HG03175 (cell line): ENCODE measurements at regions not wholly inside any gene's neighbourhood (a gene's known extent, or its start where the extent isn't known, plus 50 kb on each side); places are given as distances from the start of the nearest gene placed in this dataset.
A peak's percentile ranks its signal among the peaks of the same experiment; 100 is the strongest.

Experiments used
- ATAC-seq: cut with Tn5 transposase; IDR thresholded peaks from one replicate; pipeline ENCODE4 v1.9.1; 2021; ENCODE audit warnings: mild to moderate bottlenecking, moderate library complexity; ENCODE audit not compliant: unreplicated experiment

DNA sequence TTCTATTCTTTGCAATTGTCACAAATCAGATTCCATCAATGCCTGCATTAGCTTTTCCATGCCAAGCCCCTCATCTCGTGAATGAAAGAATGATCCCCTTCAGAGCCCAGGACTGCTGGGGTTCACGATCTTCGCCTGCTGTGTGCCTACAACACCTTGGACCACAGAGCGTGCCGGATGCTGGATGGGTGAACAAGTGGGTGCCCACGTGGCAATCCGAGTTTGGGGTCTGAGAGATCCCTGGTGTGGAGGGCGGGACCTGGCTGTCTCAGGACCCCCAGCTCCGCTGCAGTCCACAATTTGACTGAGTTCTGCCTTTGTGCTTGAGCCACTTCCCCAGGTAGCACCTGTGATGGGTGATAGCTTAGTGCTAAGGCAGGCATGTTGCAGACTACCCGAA is 317.0 kb downstream of the GALR1 start:
- ATAC-seq: no peak

DNA sequence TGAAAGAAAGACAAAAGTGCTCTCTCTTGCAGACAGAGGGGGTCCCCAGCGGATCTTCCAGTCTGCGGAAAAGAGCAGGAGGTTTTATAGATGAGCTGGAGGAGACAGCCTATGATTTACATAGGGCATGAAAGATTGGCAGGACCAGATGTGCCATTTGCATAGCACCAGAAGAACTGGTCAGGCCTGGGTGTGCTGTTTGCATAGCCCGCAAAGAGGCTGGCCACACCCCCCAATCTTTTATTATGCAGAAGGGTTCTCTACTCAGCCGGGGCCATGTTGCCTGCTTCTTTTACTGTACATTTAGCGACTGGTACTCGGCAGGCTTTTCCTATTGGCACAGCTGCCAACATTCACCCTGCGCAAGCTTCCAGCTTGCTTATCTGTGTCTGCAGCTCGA is 317.6 kb downstream of the GALR1 start:
- no peak for ATAC-seq

DNA sequence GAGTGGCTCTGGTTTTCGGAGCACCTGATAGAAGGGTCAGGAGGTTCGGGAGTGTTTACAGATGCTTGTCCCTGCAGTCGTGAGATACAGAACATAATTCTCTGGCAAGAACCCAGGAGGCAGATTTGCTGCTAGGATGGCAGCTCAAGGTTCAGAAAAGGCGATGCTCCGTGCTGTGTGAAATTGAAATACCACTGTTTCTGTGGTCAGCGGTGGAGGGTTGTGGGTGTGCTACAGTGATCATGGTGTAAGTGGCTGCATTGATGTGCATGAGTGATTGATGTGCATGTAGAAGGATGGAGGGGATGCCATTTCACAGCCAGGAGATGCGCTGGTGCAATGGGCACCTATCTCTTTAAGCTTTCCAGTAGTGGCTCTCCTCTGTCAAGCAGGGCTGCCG is 322.1 kb downstream of the GALR1 start:
- ATAC-seq: no peak

DNA sequence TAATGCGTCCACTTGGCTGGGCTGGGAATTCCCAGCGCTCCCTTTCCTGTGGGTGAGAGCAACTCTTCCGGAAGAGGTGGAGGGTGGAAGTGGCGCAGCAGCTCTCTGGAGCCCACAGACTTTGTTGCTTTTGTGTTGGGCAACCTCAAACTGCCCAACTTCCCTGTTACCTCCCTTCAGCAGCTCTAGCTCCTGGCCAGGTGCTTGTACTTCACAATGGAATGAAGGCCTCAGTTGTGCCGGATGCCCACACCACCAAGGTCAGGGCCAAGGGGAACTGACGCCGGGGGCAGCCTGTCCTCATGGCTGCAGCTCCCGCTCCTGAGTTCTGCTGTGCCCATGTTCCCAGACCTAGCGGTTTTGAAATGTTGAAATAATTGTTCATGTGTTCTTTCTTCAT is 322.9 kb downstream of the GALR1 start:
- ATAC-seq: no peak

DNA sequence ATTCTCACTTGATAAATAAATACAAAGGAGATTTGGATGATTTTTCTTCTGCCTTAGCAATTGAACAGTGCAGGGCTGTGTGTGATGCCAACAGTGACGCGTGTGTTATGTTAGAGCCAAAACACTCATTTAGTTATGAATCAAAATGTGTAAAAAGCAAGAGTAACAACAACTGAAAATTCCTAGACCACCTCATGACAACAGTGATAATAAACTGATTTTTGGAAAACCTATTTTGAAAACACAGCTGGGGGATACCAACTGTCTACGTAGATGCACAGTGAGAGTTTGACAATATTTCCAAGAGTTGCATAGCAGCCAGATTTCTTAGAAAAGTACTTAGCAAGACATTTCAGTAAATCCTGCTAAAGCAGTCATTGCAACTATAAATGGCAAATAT is 323.9 kb downstream of the GALR1 start:
- ATAC-seq: no peak

DNA sequence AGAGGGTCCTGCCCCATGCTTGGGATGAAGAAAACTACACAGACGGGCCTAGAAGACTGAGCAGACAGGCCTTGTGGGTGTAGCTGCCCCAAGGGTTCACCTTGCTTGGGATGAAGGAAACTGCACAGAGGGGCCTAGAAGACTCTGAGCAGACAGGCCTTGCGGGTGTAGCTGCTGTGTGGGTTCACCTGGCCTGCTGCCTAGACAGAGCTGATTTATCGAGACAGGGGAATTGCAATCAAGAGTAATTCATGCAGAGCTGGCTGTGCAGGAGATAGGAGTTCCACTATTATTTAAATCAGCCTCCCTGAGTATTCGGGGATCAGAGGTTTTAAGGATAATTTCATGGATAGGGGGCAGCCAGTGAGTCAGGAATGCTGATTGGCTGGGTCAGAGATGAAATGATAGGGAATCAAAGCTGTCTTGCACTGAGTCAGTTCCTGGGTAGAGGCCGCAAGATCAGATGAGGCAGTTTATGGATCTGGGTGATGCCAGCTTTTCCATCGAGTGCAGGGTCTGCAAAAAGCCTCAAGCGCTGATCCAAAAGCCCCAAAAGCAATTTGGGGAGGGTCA is 341.4 kb downstream of the GALR1 start:
- no peak for ATAC-seq

DNA sequence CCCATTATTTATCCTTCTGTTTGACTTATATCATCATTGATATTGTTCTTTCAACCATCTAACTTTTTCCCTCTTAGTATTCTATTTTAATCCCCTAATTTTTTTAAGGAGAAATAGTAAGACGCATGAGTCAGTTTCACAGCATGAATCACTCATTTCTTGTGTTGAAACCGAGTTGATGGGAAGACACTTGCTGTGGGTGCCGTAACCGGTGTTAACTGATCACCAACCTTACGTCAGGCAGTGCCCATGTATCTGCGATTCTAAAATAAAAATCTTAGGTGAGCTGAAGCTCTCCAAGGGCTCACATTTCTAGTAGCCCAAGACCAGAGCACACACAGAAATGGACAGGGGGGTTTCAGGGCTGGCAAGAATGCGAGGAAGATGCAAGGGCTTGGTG is 348.1 kb downstream of the GALR1 start:
- ATAC-seq: no peak

DNA sequence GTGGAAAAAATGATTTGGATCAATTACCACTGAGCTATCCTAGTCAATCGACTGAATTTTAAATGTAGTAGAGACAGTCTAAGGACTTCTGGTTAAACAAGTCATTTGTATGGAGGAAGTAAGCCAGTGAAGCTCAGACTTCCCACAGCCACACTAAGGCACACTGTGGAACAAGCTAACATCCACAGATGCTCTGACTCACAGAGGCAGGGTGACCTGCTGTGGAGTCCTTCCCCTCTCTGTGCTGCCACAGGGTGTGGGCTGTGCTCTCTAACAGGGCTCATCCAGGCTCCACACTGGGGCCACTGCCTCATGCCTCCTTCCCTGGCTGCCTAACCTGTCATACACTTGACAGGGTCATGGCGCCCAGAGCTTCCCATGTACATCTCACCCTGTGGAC is 351.0 kb downstream of the GALR1 start:
- no peak for ATAC-seq

DNA sequence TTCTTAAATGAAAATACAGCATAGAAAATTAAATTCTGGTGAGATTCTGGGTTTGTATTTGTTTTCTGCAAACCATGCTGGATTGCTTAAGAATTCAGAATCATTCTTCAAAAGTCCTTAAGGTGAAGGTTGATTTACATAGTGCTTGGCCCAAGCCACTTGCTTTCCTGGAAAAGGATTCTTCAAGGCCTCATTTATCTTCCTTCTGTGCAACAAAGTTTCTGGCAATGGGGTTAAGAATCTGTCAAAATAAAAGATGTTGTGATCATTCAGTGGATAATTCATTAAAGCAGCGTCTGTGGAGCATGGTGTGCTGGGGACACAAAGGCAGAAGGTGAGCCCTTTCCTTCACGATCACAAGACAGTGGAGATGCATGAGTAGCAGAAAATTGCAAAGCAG is 351.9 kb downstream of the GALR1 start:
- ATAC-seq: no peak

DNA sequence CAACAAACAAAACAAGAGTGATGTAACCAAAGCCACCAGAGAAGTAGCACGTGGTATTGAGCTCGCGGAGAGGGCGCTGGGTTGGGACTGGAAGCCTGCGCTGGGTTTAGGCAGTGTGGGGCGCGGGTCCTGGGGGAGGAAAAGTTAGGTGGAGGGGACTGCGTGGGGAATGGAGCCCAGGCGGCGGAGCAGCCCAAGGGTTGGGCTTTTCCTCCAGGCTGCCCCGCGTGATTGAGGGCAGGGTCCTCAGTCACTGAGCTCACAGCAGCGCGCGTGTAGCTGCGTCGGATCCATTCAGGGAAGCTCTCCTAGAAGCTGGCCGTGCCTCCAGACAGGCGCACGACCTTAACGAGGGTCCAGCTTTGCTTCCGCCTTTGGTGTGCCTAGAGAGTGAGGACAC is 357.4 kb downstream of the GALR1 start:
- ATAC-seq: no peak

DNA sequence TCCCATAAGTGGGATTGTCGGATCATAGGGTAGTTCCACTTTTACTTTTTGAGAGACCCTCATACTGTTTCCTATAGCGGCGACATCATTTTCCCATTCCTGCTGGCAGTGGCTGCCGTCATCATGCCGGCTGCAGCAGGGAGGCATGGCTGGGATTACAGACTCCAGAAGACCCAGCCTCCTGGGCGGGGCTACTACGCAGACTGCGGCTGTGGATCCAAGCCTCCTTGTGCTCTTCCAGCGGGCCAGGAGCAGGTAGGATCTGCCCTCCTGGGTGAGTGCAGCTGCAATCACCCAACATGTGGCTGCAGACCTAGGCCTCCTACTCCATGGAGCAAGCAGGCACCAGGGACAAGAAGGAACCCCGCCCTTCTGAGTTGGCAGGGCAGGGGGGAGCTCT is 359.2 kb downstream of the GALR1 start:
- ATAC-seq: no peak

DNA sequence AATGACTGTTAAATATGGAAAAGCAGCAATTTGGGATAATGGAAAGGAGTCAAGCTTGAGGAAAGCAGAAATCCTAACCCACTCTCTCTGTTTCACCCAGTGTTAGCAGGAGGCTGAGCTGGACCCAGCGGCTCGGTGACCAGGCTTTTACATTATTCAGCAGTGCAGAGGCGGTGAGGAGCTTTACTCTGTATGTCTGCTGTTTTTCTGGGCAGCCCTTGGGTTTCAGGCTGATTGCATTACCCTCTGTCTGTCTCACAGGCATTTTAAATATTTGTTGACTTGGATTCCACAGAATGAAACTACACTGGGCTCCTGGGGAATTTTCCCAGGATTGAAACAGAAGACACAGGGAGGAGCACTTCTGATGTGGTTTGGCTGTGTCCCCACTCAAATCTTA is 368.0 kb downstream of the GALR1 start:
- ATAC-seq: no peak

DNA sequence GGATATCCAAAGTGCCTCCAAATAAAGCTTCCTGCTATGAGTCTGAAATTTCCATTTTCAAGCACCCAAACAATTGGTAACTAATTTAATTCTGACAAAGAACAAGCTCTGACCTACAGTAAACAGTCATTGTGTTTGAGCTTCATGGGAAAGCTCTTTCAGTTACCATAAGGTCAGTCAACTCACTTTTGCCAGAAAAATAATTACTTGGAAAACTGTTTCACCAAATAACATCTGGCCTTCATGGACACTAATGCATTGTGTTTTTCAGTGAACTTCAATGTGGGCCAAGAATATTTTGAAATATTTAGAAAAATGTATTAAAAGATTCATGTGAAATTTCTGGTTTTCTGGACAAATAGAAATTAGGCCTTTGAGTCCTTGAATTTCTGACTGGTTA is 369.9 kb downstream of the GALR1 start:
- no peak for ATAC-seq

DNA sequence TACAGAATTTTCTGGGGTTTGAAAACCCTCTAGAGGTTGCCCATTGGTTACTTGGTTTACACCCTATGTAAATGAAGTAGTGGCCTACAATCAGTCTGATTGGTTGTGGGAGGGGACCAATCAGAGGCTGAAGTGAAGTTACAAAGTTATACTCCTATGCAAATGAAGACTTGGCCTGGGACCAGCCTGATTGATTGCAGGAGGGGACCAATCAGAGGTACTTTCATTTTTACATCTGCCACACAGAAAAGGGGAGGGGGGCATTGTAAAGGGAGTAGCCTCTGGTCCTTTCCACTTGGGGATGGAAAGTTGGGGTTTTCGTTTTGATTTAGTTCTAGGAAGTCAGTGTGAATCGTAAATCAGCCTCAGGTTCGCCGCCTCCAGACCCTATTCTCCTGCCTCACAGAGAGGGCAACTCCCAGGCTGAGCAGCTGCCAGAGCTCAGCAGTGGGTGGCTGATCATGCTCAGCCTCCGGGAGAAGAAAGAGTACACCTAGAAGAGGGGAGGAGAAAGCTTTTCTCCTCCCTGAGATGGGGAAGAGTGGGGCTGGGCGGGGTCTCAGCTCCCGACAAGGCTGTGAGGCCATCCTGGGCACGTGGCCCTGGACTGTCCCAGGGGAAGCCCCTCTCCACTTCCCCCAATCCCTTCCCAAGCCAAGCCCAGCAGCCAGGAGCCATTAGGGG is 372.5 kb downstream of the GALR1 start:
- no peak for ATAC-seq

DNA sequence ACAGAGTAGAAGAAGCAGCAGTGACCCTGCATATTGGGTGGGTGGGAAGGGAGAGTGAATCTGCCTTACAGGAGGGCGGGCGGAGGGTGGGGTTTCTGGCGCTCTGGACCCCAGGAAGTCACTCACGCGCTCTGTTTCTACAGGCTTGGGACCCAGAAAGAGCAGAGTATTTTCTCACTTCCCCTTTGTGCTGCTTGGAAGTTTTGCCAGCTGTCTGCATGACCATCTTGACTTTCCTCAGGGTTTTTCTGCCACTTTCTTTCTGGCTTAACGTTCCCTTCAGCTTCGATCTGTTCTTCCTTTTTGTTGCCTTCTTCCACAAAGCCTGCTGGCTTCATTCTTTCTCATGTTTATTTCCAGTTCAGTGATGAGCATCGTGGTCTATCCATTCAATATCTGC is 383.1 kb downstream of the GALR1 start:
- no peak for ATAC-seq

DNA sequence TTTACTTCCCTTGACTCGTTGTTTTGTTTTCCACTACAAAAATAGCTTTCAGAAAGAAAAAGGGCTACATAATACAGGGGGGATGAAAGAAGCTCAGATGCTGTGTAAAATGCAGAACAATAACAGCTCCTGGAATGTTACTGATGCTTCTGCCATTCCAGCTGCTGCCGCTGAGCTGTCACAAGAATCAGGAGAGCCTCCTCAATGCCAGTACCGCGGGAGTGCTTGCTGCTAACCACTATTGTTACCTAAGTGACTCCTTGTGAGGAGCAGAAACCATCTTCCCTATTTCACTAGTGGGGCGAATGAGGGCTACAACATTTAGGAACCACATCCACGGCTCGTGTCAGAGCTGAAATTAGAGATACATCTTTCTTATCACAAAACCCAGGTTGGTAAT is 384.8 kb downstream of the GALR1 start:
- no peak for ATAC-seq

DNA sequence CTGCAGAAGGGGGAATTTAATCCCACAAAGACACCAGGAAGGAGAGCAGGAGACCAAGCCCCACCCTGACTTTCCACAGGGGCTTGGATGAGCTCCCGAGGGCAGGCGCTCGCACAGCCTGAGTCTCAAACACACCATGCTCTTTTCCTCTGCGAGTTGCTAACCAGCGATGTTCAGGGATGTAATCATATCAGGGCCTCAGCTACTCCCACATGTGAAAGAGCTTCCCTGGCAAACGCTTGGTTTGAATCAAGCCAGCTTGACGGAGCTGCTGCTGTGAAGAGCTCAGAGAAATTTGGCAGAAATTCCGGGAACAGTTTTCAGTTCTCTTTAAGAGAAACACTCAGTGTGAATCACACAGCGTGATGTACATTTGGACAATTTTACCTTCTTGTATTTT is 385.8 kb downstream of the GALR1 start:
- no peak for ATAC-seq

DNA sequence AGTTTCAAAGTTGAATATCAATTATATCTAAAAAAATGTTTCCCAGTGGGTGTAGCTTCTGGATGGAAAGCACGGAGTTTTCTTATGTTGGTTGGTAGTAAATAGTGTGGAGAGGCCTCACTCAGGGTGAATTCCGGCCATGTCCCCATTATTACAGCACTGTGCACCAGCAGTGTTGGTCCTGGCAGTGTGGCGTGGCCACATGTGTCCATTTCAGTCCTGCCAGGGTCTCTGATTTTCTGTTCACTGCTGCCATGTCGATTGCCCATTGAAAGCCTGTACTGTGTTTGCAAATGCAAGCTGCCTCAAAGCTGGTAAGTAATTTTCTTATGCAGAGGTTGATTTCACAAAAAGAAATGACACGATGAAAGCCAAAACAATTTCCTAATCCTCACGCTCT is 386.2 kb downstream of the GALR1 start:
- no peak for ATAC-seq

DNA sequence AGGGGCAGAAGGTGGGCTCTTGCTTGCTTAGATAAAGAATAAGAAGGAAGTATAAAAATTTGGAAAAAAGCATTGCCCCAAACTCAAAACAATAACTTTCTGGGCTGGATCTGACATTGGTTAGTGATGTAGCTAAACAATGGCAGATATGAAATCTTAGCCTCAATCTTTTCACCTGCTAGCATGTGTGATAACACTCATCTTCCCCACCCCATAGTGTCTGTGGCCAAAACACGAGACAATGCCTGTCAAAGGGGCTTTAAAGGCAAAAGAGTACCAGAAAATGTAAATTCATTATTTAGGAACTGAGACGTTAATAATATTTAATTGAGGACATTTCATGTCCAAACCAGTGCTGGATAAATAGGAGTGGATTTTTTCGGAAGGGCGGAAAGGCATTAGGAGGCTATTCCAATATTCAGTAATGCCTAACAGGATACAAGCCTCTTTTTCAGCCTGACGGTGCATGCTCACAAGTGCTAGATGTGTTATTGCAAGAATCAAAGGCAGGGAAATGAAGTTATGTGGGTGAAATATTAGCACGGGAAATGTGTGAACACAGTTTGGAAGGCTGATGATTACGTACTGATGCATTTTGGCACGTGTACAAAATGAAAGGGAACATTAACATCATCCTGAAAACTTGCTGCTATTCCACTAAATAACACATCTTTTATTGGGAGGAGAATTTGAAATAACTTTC is 395.7 kb downstream of the GALR1 start:
- ATAC-seq: no peak

DNA sequence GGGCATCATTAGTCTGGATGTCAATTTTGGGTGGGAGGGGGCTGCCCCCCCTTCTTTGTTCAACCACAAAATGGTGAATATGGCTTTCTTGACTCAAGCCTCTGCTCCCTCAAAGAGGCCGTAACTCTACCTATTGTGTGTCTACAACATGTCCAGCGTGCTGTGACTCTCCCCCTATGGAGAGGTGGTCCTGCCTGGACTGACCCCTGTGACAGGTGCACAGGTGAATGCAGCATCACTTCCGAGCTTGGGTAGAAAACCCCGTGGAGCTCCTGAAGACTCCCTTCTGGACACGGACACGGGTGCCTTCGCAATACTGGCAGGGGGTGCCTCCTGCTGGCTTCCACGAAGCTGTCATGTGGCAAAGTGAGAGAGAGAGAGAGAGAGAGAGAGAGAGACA is 397.8 kb downstream of the GALR1 start:
- ATAC-seq: no peak

DNA sequence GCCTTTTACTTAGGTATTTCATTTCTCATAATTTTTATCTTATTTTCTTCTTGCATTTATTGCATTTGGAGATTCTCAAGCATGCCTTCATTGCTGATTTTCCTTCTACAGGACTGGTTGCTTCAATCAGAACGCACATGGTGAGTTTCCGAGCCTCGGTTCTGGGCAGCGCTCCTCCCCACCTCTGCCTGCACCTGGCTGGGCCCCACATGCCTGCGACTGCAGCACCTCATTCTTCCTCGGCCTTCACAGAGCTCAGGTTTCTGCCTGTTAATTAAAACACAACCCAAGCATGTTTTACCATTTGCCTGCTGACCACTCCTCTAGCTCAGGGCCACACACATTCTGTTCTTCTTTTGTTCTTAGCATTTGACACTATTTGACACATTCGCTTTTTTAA is 398.8 kb downstream of the GALR1 start:
- no peak for ATAC-seq

DNA sequence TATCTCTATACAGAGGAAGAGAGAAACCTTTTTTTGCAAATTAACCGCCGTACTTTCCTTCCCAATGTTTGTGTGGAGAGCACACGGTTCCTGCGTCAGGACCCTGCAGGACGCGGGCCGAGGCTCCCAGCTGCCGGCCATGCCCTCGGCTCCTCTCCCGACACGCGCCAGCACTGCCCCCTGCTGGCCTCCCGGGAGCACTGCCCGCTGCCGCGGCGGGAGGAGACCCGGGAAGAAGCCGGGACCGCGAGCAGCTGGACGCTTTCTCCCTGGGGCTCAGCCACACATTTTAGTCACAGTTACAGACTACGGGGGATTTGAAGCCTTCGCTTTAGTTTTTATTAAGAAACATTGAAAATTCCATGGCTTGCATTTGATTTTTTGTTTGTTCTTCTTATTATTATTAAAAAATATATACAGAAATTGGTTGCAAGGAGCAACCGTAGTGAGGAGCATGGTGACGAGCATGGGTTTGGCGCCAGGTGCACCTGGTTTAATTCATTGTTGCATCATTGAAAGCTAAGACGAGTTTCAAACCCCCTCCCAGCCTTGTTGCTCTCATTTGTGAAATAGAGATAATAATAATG is 401.2 kb downstream of the GALR1 start:
- ATAC-seq: peak; percentile 86
